Transverse colon (tissue), 4 donors: ENCODE measurements at regions not wholly inside any gene's neighbourhood (a gene's known extent, or its start where the extent isn't known, plus 50 kb on each side); places are given as distances from the start of the nearest gene placed in this dataset.

ENCODE experiments used
- DNase-seq: peaks from one replicate; pipeline ENCODE4 v3.0.0-alpha.2; 2019
- H3K27ac ChIP-seq, 4 donors: fragments of 200-600 bp; sonication (generic); 2 replicates each; pipeline ENCODE4 v1.5.1; 2016 to 2018; ENCODE audit warnings: inconsistent platforms in 4 of 4
- H3K27me3 ChIP-seq: fragments of 200-600 bp; sonication (generic); 2 replicates; pipeline ENCODE4 v1.5.1; 2017; ENCODE audit warnings: inconsistent platforms
- H3K36me3 ChIP-seq, 4 donors: fragments of 200-600 bp; sonication (generic); 2 replicates each; pipeline ENCODE4 v1.5.1; 2017 to 2019; ENCODE audit warnings: inconsistent platforms in 4 of 4
- H3K4me1 ChIP-seq, 4 donors: fragments of 200-600 bp; sonication (generic); 2 replicates each; pipeline ENCODE4 v1.5.1; 2017 to 2020; ENCODE audit warnings: inconsistent platforms in 4 of 4
- H3K4me3 ChIP-seq, 4 donors: fragments of 200-600 bp; sonication (generic); 1 replicate in 1 of 4; 2 replicates in 3 of 4; pipeline versions ENCODE4 v1.5.1 to v1.6.1; 2017 to 2019; ENCODE audit warnings: inconsistent platforms in 4 of 4
- H3K9me3 ChIP-seq, 2 donors: fragments of 200-600 bp; sonication (generic); 2 replicates each; pipeline ENCODE4 v1.5.1; 2017 to 2019; ENCODE audit warnings: inconsistent platforms in 2 of 2
- CTCF ChIP-seq, 5 experiments: fragments of 200-600 bp in 3 of 5; fragments of 450-650 bp in 2 of 5; sonication (generic) in 3 of 5; IDR thresholded peaks; 1 replicate in 2 of 5; 2 replicates in 3 of 5; pipeline ENCODE4 v1.5.1; 2016 to 2017; ENCODE audit warnings: antibody characterized with exemption in 5 of 5, inconsistent platforms in 3 of 5, mild to moderate bottlenecking in 2 of 5, moderate library complexity in 1 of 5
- EP300 ChIP-seq: sonication (generic); formaldehyde crosslinking; IDR thresholded peaks from one replicate; pipeline ENCODE4 v1.6.1; 2017; ENCODE audit warnings: antibody characterized with exemption, low read depth
- POLR2A ChIP-seq: fragments of 450-650 bp; IDR thresholded peaks from one replicate; pipeline ENCODE4 v1.6.1; 2016; ENCODE audit warnings: antibody characterized with exemption, mild to moderate bottlenecking, moderate library complexity
- POLR2AphosphoS5 ChIP-seq, 3 donors: sonication (generic); formaldehyde crosslinking; IDR thresholded peaks; one replicate each; pipeline ENCODE4 v1.6.1; 2016; ENCODE audit warnings: antibody characterized with exemption in 3 of 3
- WGBS, 2 donors: methylation state at CpG; one replicate each; pipeline ENCODE4 v1.1.5; 2018; ENCODE audit warnings: low coverage in 1 of 2; 5-methylcytosine and 5-hydroxymethylcytosine counted together
- in situ Hi-C, 4 donors: fragments of 200-750 bp; cut with MboI; loops; one replicate each; pipeline versions ENCODE4 v1.15.0 to v1.15.1; 2017; ENCODE audit warnings: low sequenced_read_pairs in 3 of 4, low pct_ligation_motif_present in 1 of 4, low pct_unique_long_range_greater_than_20kb in 1 of 4
- intact Hi-C: fragments of 100-400 bp; cut with DNase I; formaldehyde crosslinking; loops from one replicate; pipeline ENCODE4 v1.15.1; 2023; ENCODE audit warnings: low total_unique reads

GRCh38 chr14:87833026-87833425 lies 160.0 kb downstream of the GALC start:
- Histone ChIP-seq H3K4me1 (no peaks in the 10 kb centered on the region), H3K36me3 (no peaks in the 10 kb centered on the region), H3K4me3 (no peak overlapping the region), H3K9me3 (no peaks in the 10 kb centered on the region), H3K27me3 (no peaks in the 10 kb centered on the region), H3K27ac (no peak overlapping the region)
- no peak for DNase-seq
- in situ Hi-C loops (no loop called here), intact Hi-C loops (no loop called here)
- TF ChIP-seq POLR2AphosphoS5 (IDR thresholded peaks at IDR 0.05) (no peak), EP300 (no peak), CTCF (IDR thresholded peaks at IDR 0.05) (no peak), POLR2A (no peak)
- 0 to 50% methylated on average over 1 of the region's 1 CpG for WGBS, 2 donors

- Histone ChIP-seq H3K27ac (no peak overlapping the region), H3K9me3 (no peaks in the 10 kb centered on the region), H3K27me3 (no peaks in the 10 kb centered on the region), H3K36me3 (no peaks in the 10 kb centered on the region), H3K4me1 (no peaks in the 10 kb centered on the region), H3K4me3 (no peak overlapping the region)
- intact Hi-C loops (no loop called here), in situ Hi-C loops (no loop called here)
- TF ChIP-seq EP300 (no peak), POLR2AphosphoS5 (IDR thresholded peaks at IDR 0.05) (no peak), POLR2A (no peak), CTCF (IDR thresholded peaks at IDR 0.05) (no peak)
- WGBS, 2 donors: 55 to 100% methylated on average over 1 to 2 of the region's 2 CpGs
- no peak for DNase-seq
Observed at GRCh38 chr14:87830443-87831096, 162.4 kb downstream of the GALC start.

GRCh38 chr14:87829543-87829942 lies 163.4 kb downstream of the GALC start:
- Histone ChIP-seq H3K27me3 (no peaks in the 10 kb centered on the region), H3K4me1 (no peaks in the 10 kb centered on the region), H3K9me3 (no peaks in the 10 kb centered on the region), H3K27ac (no peak overlapping the region), H3K4me3 (no peak overlapping the region), H3K36me3 (no peaks in the 10 kb centered on the region)
- in situ Hi-C loops (no loop called here), intact Hi-C loops (no loop called here)
- no peak for DNase-seq
- TF ChIP-seq POLR2AphosphoS5 (IDR thresholded peaks at IDR 0.05) (no peak), CTCF (IDR thresholded peaks at IDR 0.05) (no peak), EP300 (no peak)

GRCh38 chr14:87824266-87824665 lies 168.7 kb downstream of the GALC start:
- no peak for TF ChIP-seq EP300
- intact Hi-C loops: no loop called here
- in situ Hi-C loops: no loop called here
- DNase-seq: no peak
- H3K27ac ChIP-seq: no peak overlapping the region
- H3K4me3 ChIP-seq: no peak overlapping the region
- H3K27me3 ChIP-seq: no peaks in the 10 kb centered on the region
- H3K4me1 ChIP-seq: no peaks in the 10 kb centered on the region
- no peaks in the 10 kb centered on the region for H3K36me3 ChIP-seq
- no peaks in the 10 kb centered on the region for H3K9me3 ChIP-seq

- WGBS, 2 donors: 49 to 61% methylated on average over 3 of the region's 3 CpGs
- Histone ChIP-seq H3K4me3 (no peak overlapping the region), H3K4me1 (no peaks in the 10 kb centered on the region), H3K9me3 (no peaks in the 10 kb centered on the region), H3K27me3 (no peaks in the 10 kb centered on the region), H3K36me3 (no peaks in the 10 kb centered on the region), H3K27ac (no peak overlapping the region)
- intact Hi-C loops: no loop called here
- DNase-seq: no peak
- TF ChIP-seq POLR2AphosphoS5 (IDR thresholded peaks at IDR 0.05) (no peak), CTCF (IDR thresholded peaks at IDR 0.05) (no peak), EP300 (no peak), POLR2A (no peak)
- in situ Hi-C loops: no loop called here
Observed at GRCh38 chr14:87816416-87816815, 176.6 kb downstream of the GALC start.
